ENCODE measurements at regions not wholly inside any gene's neighbourhood (a gene's known extent, or its start where the extent isn't known, plus 50 kb on each side); places are given as distances from the start of the nearest gene placed in this dataset.

GRCh38 chr2:183592271-183592670 is 468.0 kb downstream of the NUP35 start:
- POLR2A ChIA-PET, result no interaction called here
- no peak for TF ChIP-seq FOXA1 (IDR thresholded peaks at IDR 0.05)
- no peak for TF ChIP-seq ZNF384 (IDR thresholded peaks at IDR 0.05)
- no peak for TF ChIP-seq L3MBTL2 (conservative IDR thresholded peaks at IDR 0.05)
- no peak for TF ChIP-seq PKNOX1 (IDR thresholded peaks at IDR 0.05)
- no peak for TF ChIP-seq HDGF (IDR thresholded peaks at IDR 0.05; ENCODE audit: borderline replicate concordance)
- no peak for TF ChIP-seq SP1 (IDR thresholded peaks at IDR 0.05)
- no peak for TF ChIP-seq ARNT (IDR thresholded peaks at IDR 0.05)
- CTCF ChIA-PET, result no interaction called here
- no peak for DNase-seq (ENCODE audit: extremely low spot score)

DNA sequence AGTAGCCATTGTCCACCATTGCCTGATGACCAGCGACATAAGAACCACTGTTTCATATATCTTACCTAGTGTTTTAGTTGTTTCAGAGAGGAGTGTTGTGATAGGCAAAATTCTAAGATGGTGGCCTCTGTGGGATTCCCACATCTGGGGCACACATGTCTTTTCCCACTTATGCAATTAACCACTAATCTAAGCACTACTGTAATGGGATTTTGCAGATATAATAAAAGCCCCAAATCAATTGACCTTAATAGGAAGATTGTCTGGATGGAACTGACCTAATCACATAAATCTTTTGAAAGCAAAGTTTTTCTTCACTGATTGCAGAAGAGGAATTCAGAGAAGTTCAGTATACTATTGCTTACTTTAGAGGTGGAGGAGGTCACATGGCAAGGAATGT is 469.9 kb downstream of the NUP35 start:
- ChIA-PET CTCF (no interaction called here), POLR2A (no interaction called here)
- DNase-seq (ENCODE audit: extremely low spot score), result no peak
- TF ChIP-seq FOXM1 (IDR thresholded peaks at IDR 0.05; ENCODE audit: borderline replicate concordance), result no peak
- no peak for TF ChIP-seq BHLHE40 (IDR thresholded peaks at IDR 0.05; ENCODE audit: borderline replicate concordance)
- no peak for TF ChIP-seq LEF1 (IDR thresholded peaks at IDR 0.05; ENCODE audit: borderline replicate concordance)
- no peak for TF ChIP-seq ELF4 (IDR thresholded peaks at IDR 0.05)
- no peak for TF ChIP-seq SP1 (IDR thresholded peaks at IDR 0.05)
- TF ChIP-seq L3MBTL2 (conservative IDR thresholded peaks at IDR 0.05), result no peak
- TF ChIP-seq FOXK2 (IDR thresholded peaks at IDR 0.05), result no peak
- no peak for TF ChIP-seq NFRKB (IDR thresholded peaks at IDR 0.05)
- no peak for TF ChIP-seq TARDBP (IDR thresholded peaks at IDR 0.05)
- no peak for TF ChIP-seq SUZ12 (IDR thresholded peaks at IDR 0.05)
- TF ChIP-seq ARNT (IDR thresholded peaks at IDR 0.05), result no peak
- no peak for TF ChIP-seq CTBP1 (IDR thresholded peaks at IDR 0.05; ENCODE audit: borderline replicate concordance)
- no peak for TF ChIP-seq FOXA1 (IDR thresholded peaks at IDR 0.05)
- TF ChIP-seq HDGF (IDR thresholded peaks at IDR 0.05; ENCODE audit: borderline replicate concordance), result no peak
- TF ChIP-seq ZNF384 (IDR thresholded peaks at IDR 0.05), result no peak

GRCh38 chr2:183597841-183598240 is 473.6 kb downstream of the NUP35 start:
- ChIA-PET POLR2A (no interaction called here), CTCF (no interaction called here)
- DNase-seq (ENCODE audit: extremely low spot score), result no peak
- no peak for TF ChIP-seq PKNOX1 (IDR thresholded peaks at IDR 0.05)
- no peak for TF ChIP-seq HDGF (IDR thresholded peaks at IDR 0.05; ENCODE audit: borderline replicate concordance)
- no peak for TF ChIP-seq FOXK2 (IDR thresholded peaks at IDR 0.05)
- TF ChIP-seq ARNT (IDR thresholded peaks at IDR 0.05), result no peak
- TF ChIP-seq FOXM1 (IDR thresholded peaks at IDR 0.05; ENCODE audit: borderline replicate concordance), result no peak
- TF ChIP-seq L3MBTL2 (conservative IDR thresholded peaks at IDR 0.05), result no peak
- TF ChIP-seq SUZ12 (IDR thresholded peaks at IDR 0.05), result no peak
- no peak for TF ChIP-seq CTBP1 (IDR thresholded peaks at IDR 0.05; ENCODE audit: borderline replicate concordance)
- TF ChIP-seq BHLHE40 (IDR thresholded peaks at IDR 0.05; ENCODE audit: borderline replicate concordance), result no peak
- TF ChIP-seq ELF4 (IDR thresholded peaks at IDR 0.05), result no peak
- no peak for TF ChIP-seq SP1 (IDR thresholded peaks at IDR 0.05)
- TF ChIP-seq ZNF384 (IDR thresholded peaks at IDR 0.05), result no peak
- no peak for TF ChIP-seq TARDBP (IDR thresholded peaks at IDR 0.05)

- ChIA-PET POLR2A (no interaction called here), CTCF (no interaction called here)
- no peak for DNase-seq (ENCODE audit: extremely low spot score)
- TF ChIP-seq ARNT (IDR thresholded peaks at IDR 0.05), result no peak
- TF ChIP-seq TARDBP (IDR thresholded peaks at IDR 0.05), result no peak
- no peak for TF ChIP-seq L3MBTL2 (conservative IDR thresholded peaks at IDR 0.05)
- TF ChIP-seq PKNOX1 (IDR thresholded peaks at IDR 0.05), result no peak
- TF ChIP-seq FOXA1 (IDR thresholded peaks at IDR 0.05), result no peak
- TF ChIP-seq FOXK2 (IDR thresholded peaks at IDR 0.05), result no peak
- TF ChIP-seq LEF1 (IDR thresholded peaks at IDR 0.05; ENCODE audit: borderline replicate concordance), result no peak
- no peak for TF ChIP-seq ELF4 (IDR thresholded peaks at IDR 0.05)
- no peak for TF ChIP-seq SP1 (IDR thresholded peaks at IDR 0.05)
- TF ChIP-seq BHLHE40 (IDR thresholded peaks at IDR 0.05; ENCODE audit: borderline replicate concordance), result no peak
- TF ChIP-seq SUZ12 (IDR thresholded peaks at IDR 0.05), result no peak
- TF ChIP-seq NFRKB (IDR thresholded peaks at IDR 0.05), result no peak
- TF ChIP-seq ZNF384 (IDR thresholded peaks at IDR 0.05), result no peak
Measured at GRCh38 chr2:183604065-183604464, 479.8 kb downstream of the NUP35 start.

DNA sequence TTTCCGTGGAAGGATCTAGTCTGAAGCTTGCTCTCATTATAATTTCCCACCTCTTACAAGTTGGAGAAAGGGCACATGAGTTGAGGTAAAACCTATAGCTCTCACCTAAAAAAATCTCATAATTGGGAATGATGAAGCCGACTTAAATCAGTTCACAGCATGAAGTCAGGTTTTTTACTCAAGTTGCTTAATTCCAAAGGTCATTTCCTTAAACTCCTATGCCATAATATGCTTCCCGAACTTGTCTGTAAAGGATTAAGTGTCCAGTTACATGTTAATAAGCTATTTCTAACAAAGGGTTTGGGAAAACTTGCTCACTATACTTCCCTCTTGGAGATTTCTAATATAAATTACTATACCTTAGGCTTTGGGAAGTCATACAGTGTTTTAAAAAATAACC is 481.2 kb downstream of the NUP35 start:
- DNase-seq (ENCODE audit: extremely low spot score), result no peak
- TF ChIP-seq SP1 (IDR thresholded peaks at IDR 0.05), result no peak
- no peak for TF ChIP-seq CTBP1 (IDR thresholded peaks at IDR 0.05; ENCODE audit: borderline replicate concordance)
- TF ChIP-seq PKNOX1 (IDR thresholded peaks at IDR 0.05), result no peak
- no peak for TF ChIP-seq NFRKB (IDR thresholded peaks at IDR 0.05)
- TF ChIP-seq FOXM1 (IDR thresholded peaks at IDR 0.05; ENCODE audit: borderline replicate concordance), result no peak
- TF ChIP-seq LEF1 (IDR thresholded peaks at IDR 0.05; ENCODE audit: borderline replicate concordance), result no peak
- no peak for TF ChIP-seq FOXA1 (IDR thresholded peaks at IDR 0.05)
- no peak for TF ChIP-seq ZNF384 (IDR thresholded peaks at IDR 0.05)
- no peak for TF ChIP-seq HDGF (IDR thresholded peaks at IDR 0.05; ENCODE audit: borderline replicate concordance)
- no peak for TF ChIP-seq TARDBP (IDR thresholded peaks at IDR 0.05)
- TF ChIP-seq BHLHE40 (IDR thresholded peaks at IDR 0.05; ENCODE audit: borderline replicate concordance), result no peak
- no peak for TF ChIP-seq SUZ12 (IDR thresholded peaks at IDR 0.05)
- POLR2A ChIA-PET, result no interaction called here
- CTCF ChIA-PET, result no interaction called here
